BLaER1 (cell line): ENCODE measurements at regions not wholly inside any gene's neighbourhood (a gene's known extent, or its start where the extent isn't known, plus 50 kb on each side); places are given as distances from the start of the nearest gene placed in this dataset.

Source experiments
- H3K27ac ChIP-seq: shearing (Covaris generic); formaldehyde crosslinking; 2 replicates; pipeline ENCODE4 v1.8.1; 2022
- H3K27me3 ChIP-seq: shearing (Covaris generic); formaldehyde crosslinking; 2 replicates; pipeline ENCODE4 v1.8.1; 2022
- H3K36me3 ChIP-seq: shearing (Covaris generic); formaldehyde crosslinking; 2 replicates; pipeline ENCODE4 v1.8.1; 2022
- H3K4me1 ChIP-seq: shearing (Covaris generic); formaldehyde crosslinking; 2 replicates; pipeline ENCODE4 v1.8.1; 2022
- H3K4me2 ChIP-seq: shearing (Covaris generic); formaldehyde crosslinking; 2 replicates; pipeline ENCODE4 v1.8.1; 2022
- H3K4me3 ChIP-seq: shearing (Covaris generic); formaldehyde crosslinking; 2 replicates; pipeline ENCODE4 v1.8.1; 2022
- H3K9ac ChIP-seq: shearing (Covaris generic); formaldehyde crosslinking; 2 replicates; pipeline ENCODE4 v1.8.1; 2022
- H3K9me3 ChIP-seq: shearing (Covaris generic); formaldehyde crosslinking; 2 replicates; pipeline ENCODE4 v1.8.1; 2022
- H4K20me1 ChIP-seq: shearing (Covaris generic); formaldehyde crosslinking; 2 replicates; pipeline ENCODE4 v1.8.1; 2022
- Cebpa-rat ChIP-seq: shearing (Covaris generic); IDR thresholded peaks from 2 replicates; pipeline ENCODE4 v1.8.1; 2022

DNA sequence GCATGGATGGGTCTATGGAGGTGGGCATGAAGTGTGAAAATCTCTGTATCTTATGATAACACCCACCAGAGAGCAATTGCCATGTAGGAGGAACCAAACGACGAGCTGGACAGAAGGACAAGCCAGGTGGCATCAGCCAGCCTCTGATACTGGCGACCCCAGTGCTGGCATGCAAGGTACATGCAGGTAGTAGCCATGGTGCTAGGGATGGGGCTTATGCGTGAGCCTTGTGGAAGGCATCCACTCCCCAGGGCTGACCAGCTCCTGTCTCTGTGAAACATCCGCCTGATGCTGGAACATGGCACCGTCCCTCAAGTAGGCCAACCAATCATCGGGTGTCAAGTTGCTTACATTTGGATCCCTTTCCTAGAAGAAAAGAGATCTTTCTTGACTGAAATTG, 412.9 kb downstream of the GADD45G start:
- Histone ChIP-seq H3K9me3 (no peaks in the 10 kb centered on the region; the same call in 1 of the 2 replicates), H3K27me3 (no peaks in the 10 kb centered on the region), H3K4me3 (no peak overlapping the region), H3K4me2 (peak overlapping the region; percentile 73; the same call in 1 of the 2 replicates), H3K36me3 (no peaks in the 10 kb centered on the region), H3K9ac (no peak overlapping the region), H3K4me1 (peaks cover 21% of the 10 kb centered on the region), H3K27ac (no peak overlapping the region), H4K20me1 (no peaks in the 10 kb centered on the region)
- TF ChIP-seq Cebpa-rat = no peak

GRCh38 chr9:90018688-90019087, 413.9 kb downstream of the GADD45G start:
- H3K36me3 ChIP-seq = no peaks in the 10 kb centered on the region
- H3K4me1 ChIP-seq = peaks cover 23% of the 10 kb centered on the region
- H3K9ac ChIP-seq = no peak overlapping the region
- TF ChIP-seq Cebpa-rat = no peak
- H3K27me3 ChIP-seq = no peaks in the 10 kb centered on the region
- no peaks in the 10 kb centered on the region for H4K20me1 ChIP-seq
- no peaks in the 10 kb centered on the region; the same call in 1 of the 2 replicates for H3K9me3 ChIP-seq
- peak overlapping the region; percentile 73 for H3K4me2 ChIP-seq
- H3K27ac ChIP-seq = no peak overlapping the region
- H3K4me3 ChIP-seq = no peak overlapping the region

GRCh38 chr9:90019626-90020025, 414.8 kb downstream of the GADD45G start:
- no peak overlapping the region for H3K4me2 ChIP-seq
- no peaks in the 10 kb centered on the region for H3K36me3 ChIP-seq
- no peak overlapping the region for H3K27ac ChIP-seq
- no peak overlapping the region for H3K4me3 ChIP-seq
- TF ChIP-seq Cebpa-rat = no peak
- H3K9ac ChIP-seq = no peak overlapping the region
- H4K20me1 ChIP-seq = no peaks in the 10 kb centered on the region
- no peaks in the 10 kb centered on the region; the same call in 1 of the 2 replicates for H3K9me3 ChIP-seq
- peaks cover 32% of the 10 kb centered on the region for H3K4me1 ChIP-seq
- no peaks in the 10 kb centered on the region for H3K27me3 ChIP-seq

GRCh38 chr9:90020276-90020871, 415.6 kb downstream of the GADD45G start:
- H3K4me1 ChIP-seq = peaks cover 35% of the 10 kb centered on the region
- no peak overlapping the region for H3K27ac ChIP-seq
- TF ChIP-seq Cebpa-rat = no peak
- no peak overlapping the region for H3K9ac ChIP-seq
- H3K4me3 ChIP-seq = no peak overlapping the region
- H3K36me3 ChIP-seq = no peaks in the 10 kb centered on the region
- H3K4me2 ChIP-seq = no peak overlapping the region
- no peaks in the 10 kb centered on the region; the same call in 1 of the 2 replicates for H3K9me3 ChIP-seq
- no peaks in the 10 kb centered on the region for H4K20me1 ChIP-seq
- H3K27me3 ChIP-seq = no peaks in the 10 kb centered on the region

DNA sequence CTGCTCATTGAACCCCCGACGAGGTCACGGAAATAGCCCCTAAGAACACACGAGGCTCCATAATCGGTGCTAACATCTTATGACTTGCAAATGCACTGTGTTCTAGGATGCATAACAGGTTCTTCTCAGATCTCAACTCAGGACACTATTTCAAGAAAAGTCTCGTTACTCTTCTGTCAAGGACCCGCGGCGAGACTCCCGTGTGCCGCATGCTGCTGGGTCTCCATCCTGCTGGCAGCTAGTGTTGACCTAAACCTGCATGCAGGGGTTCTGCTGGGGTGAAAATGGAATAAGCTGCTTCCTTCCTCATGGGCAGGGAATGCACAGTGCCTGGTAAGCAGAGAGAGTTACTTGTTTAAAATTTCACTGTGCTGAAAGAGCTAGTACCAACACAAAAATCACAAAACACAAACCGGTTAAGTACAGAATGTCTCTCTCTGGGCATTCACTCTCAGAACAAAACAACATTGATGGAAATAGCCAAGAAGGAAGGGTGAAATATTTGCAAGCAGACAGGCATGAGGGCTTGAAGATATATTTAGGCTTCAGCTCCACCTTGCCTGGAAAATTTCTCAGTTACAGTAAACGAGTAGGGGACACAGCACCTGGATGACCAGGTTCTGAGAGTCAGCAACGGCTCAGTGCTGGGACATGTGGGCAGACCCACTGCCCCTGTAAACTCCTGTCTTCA, 416.5 kb downstream of the GADD45G start:
- no peak overlapping the region for H3K9ac ChIP-seq
- no peaks in the 10 kb centered on the region for H4K20me1 ChIP-seq
- H3K4me3 ChIP-seq = no peak overlapping the region
- H3K4me2 ChIP-seq = no peak overlapping the region
- TF ChIP-seq Cebpa-rat = no peak
- H3K4me1 ChIP-seq = peaks cover 35% of the 10 kb centered on the region
- no peaks in the 10 kb centered on the region; the same call in 1 of the 2 replicates for H3K9me3 ChIP-seq
- H3K27me3 ChIP-seq = no peaks in the 10 kb centered on the region
- no peaks in the 10 kb centered on the region for H3K36me3 ChIP-seq
- H3K27ac ChIP-seq = no peak overlapping the region

- peaks cover 35% of the 10 kb centered on the region for H3K4me1 ChIP-seq
- H3K9me3 ChIP-seq = no peaks in the 10 kb centered on the region; the same call in 1 of the 2 replicates
- no peak for TF ChIP-seq Cebpa-rat
- H3K36me3 ChIP-seq = no peaks in the 10 kb centered on the region
- H3K4me3 ChIP-seq = no peak overlapping the region
- H3K4me2 ChIP-seq = no peak overlapping the region
- H3K9ac ChIP-seq = no peak overlapping the region
- H4K20me1 ChIP-seq = no peaks in the 10 kb centered on the region
- H3K27me3 ChIP-seq = no peaks in the 10 kb centered on the region
- H3K27ac ChIP-seq = no peak overlapping the region
Measured at GRCh38 chr9:90022474-90022873, 417.7 kb downstream of the GADD45G start.

DNA sequence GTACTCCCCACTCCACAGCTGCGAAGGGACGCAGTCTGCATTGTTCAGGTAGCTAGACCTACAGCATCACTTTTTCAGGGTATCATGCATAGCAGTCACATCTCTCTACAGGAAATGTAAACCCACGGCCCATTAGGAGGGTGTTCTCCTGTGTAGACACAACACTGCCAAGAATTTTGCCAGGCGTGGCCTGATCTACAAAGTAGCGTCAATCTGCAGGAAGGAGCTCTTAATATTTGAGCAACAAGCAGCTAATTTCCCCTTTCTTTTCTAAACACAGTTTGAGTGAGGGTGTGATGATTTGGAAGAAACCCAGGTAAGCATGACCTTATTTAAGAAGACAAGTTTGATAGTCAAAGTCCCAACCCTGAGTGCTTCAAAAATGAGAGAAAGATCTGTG, 419.0 kb downstream of the GADD45G start:
- Histone ChIP-seq H3K4me2 (peak overlapping the region; percentile 38; the same call in 1 of the 2 replicates), H3K4me3 (no peak overlapping the region), H3K27me3 (no peaks in the 10 kb centered on the region), H3K27ac (no peak overlapping the region), H3K9me3 (no peaks in the 10 kb centered on the region; the same call in 1 of the 2 replicates), H3K9ac (no peak overlapping the region), H3K36me3 (no peaks in the 10 kb centered on the region), H3K4me1 (peaks cover 21% of the 10 kb centered on the region), H4K20me1 (no peaks in the 10 kb centered on the region)
- no peak for TF ChIP-seq Cebpa-rat

- H3K27me3 ChIP-seq = no peaks in the 10 kb centered on the region
- TF ChIP-seq Cebpa-rat = no peak
- H4K20me1 ChIP-seq = no peaks in the 10 kb centered on the region
- H3K9me3 ChIP-seq = no peaks in the 10 kb centered on the region; the same call in 1 of the 2 replicates
- H3K4me3 ChIP-seq = no peak overlapping the region
- H3K4me1 ChIP-seq = peaks cover 16% of the 10 kb centered on the region
- H3K4me2 ChIP-seq = peak overlapping the region; percentile 38; the same call in 1 of the 2 replicates
- no peak overlapping the region for H3K9ac ChIP-seq
- H3K36me3 ChIP-seq = no peaks in the 10 kb centered on the region
- H3K27ac ChIP-seq = no peak overlapping the region
Measured at GRCh38 chr9:90024409-90024808, 419.6 kb downstream of the GADD45G start.

DNA sequence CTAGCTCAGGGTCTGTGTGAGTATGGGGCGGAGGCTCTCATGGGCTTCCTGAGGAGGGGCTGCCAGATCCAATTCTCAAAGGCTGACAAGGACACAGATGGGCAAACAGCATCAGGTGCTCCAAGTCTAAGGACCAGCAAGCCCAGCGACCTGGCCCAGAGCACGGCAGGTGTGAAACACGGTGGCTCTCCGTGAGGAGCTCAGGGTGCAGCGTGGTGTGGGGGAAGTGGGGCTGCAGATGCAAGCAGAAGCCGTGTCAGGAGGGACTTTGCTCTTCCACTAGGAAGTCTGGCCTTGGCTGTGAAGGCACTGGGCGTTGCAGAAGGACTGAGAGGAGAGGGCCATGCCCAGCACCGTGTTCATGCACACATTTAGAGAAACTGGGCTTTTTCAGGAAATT, 420.0 kb downstream of the GADD45G start:
- no peaks in the 10 kb centered on the region for H3K27me3 ChIP-seq
- no peaks in the 10 kb centered on the region; the same call in 1 of the 2 replicates for H3K9me3 ChIP-seq
- H3K36me3 ChIP-seq = no peaks in the 10 kb centered on the region
- no peak overlapping the region for H3K4me3 ChIP-seq
- H3K27ac ChIP-seq = no peak overlapping the region
- no peak overlapping the region for H3K9ac ChIP-seq
- peaks cover 14% of the 10 kb centered on the region; the same call in 1 of the 2 replicates for H3K4me1 ChIP-seq
- peak overlapping the region; percentile 38; the same call in 1 of the 2 replicates for H3K4me2 ChIP-seq
- TF ChIP-seq Cebpa-rat = no peak
- no peaks in the 10 kb centered on the region for H4K20me1 ChIP-seq

- H3K4me1 ChIP-seq = peaks cover 14% of the 10 kb centered on the region; the same call in 1 of the 2 replicates
- no peak overlapping the region for H3K4me2 ChIP-seq
- no peak overlapping the region for H3K4me3 ChIP-seq
- H4K20me1 ChIP-seq = no peaks in the 10 kb centered on the region
- H3K9me3 ChIP-seq = no peaks in the 10 kb centered on the region; the same call in 1 of the 2 replicates
- no peak for TF ChIP-seq Cebpa-rat
- no peaks in the 10 kb centered on the region for H3K36me3 ChIP-seq
- no peak overlapping the region for H3K9ac ChIP-seq
- no peak overlapping the region for H3K27ac ChIP-seq
- no peaks in the 10 kb centered on the region for H3K27me3 ChIP-seq
Measured at GRCh38 chr9:90025816-90026215, 421.0 kb downstream of the GADD45G start.
